AG20443 (cell line): ENCODE measurements at regions not wholly inside any gene's neighbourhood (a gene's known extent, or its start where the extent isn't known, plus 50 kb on each side); places are given as distances from the start of the nearest gene placed in this dataset.
A peak's percentile ranks its signal among the peaks of the same experiment; 100 is the strongest.
"Not testable (repeated sequence)": the region's sequence is repeated elsewhere in the genome, so short reads cannot be mapped to it uniquely, and the experiment has no call there.

Experiments
- DNase-seq: peaks from one replicate; pipeline ENCODE4 v3.0.0; 2012; ENCODE audit warnings: low spot score, mixed read lengths

DNA sequence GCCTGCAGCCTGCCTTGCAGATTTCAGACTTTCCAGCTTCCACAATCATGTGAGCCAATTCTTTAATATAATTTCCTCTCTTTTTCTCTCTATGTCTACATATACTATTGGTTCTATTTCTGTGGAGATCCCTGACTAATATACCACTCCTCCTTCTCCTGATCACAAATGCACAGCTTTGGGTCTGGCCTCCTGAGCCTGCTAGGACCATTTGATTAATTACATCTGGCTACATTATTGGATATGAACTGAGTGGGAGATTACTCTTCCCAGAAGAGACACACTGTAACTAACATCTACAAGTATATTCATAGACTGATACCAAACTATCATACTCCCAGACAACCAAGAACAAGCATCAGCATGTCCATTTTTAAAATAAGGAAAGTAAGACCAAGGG is 188.9 kb upstream of the LMCD1 start:
- DNase-seq = no peak

DNA sequence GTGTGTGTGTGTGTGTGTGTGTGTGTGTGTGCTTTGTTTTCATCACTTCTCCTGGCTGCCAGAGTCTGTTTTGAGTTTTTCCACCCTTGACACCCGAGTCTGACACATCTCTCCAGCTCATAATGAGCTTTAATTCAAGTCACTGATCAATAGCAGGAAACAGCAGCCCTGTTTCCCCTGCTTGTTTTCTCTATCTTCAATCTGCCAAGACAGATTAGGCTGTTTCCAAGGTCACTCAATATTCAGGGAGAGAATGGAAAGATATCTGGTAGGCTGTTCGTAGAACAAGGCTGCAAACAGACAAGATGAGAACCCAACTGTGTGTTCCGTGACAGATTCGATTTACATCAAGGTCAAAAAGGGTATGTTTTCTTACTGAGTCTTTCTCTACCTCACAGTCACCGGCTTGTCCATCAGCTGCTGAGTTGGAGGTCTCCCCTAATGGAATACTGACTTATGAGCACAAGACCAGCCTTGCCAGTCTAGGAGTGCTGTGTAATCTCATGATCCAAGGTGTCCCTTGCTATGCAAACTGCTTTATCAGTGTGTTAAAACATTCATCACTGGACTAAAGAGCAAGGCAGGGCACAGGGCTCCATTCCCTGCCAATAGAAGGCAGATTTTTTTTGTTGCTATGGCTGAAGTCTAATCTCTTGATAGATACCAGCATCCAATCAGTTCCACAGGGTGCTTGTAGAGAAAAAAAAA is 187.9 kb upstream of the LMCD1 start:
- no peak for DNase-seq

DNA sequence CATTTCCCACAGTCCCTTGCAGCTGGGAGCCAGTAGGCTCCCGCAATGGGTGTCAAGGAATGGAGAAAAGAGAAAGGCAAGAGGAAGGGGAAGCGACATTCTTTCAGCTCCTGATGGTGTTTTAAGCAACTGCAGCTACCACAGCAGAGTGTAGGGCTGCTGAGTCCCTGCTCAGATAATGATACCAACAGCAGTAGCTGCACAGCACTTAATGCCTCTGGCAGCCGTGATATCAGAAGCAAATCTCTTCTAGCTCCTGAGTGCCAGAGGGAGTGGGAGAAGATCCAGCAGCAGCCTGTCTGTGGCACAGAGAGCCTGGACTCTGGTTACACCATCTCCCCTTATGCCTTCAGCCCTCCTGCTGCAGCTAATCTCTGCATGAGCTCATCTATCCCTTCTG is 186.1 kb upstream of the LMCD1 start:
- not testable (repeated sequence) for DNase-seq

DNA sequence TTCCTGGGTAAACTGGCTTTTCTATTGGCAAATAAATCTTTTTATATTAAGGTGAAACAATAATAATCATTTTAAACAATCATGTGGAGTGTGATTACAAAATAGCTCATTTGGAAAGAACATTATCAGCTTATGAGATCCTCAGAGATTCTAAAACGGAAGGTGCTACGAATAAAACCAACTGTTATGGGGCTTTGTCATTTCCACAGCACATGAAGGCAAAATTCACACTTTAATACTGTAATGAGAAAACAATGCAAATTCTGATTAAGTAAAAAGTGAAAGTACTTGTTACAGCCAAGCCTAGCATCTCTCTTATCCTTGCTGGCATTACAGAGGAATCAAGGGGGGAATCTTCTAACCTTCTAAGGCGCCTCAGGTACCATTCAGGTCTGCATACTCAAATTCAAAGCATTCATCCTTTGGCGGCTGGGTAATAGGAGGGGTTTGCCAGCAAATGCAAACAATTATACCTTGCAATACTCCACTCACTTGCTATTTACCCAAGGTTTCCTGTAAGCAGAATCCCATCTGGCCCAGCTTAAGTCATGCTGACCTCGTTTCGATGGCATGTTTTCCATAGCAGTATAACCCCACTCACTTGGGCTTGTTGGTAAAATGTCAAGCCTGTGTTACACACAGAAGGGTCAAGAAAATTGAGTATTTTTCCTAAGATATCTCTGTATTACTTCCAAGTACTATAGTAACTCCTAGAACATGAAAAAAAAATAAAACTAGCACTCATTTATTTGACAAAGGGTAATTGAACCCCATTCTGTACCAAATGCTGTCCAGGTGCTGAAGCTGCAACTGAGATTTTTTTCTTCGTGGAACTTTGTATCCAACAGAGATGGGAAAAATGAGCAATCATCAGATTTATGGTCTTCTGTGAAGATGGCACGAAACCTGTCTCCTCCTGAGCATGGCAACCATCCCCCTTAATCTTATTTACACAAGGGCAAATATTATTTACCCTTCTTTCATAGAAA is 183.7 kb upstream of the LMCD1 start:
- DNase-seq = peak; percentile 38

DNA sequence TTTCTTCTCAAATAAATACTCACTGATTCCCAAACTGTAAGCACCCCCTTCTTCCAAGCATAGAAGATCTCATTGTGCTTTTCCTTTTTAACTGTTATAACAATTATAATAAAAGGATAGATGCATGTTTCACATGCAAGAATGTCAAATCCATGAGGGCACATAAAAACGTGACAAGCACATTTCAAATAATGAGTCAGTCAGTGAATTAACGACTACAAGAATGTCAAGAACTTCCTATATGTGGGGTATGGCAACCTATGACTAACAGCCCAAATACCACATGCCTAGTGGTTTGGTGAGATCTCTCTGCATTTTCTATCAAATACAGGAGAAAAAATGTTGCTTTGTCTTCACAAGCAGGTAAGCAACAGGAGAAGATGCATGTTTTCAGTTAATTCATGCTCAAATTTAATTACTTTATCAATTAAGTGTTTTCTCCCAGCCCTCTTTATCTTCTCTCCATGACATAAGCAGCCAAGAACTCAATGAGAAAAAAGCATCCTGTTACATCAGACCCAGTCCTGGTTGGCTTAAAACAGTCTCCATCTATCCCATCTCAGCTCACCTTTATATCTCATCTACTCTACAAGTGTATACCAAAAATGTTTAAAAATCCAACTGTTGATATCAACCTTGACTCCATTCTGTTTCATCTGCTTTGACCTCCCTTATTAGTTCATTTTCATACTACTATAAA is 181.5 kb upstream of the LMCD1 start:
- DNase-seq = peak; percentile 73

DNA sequence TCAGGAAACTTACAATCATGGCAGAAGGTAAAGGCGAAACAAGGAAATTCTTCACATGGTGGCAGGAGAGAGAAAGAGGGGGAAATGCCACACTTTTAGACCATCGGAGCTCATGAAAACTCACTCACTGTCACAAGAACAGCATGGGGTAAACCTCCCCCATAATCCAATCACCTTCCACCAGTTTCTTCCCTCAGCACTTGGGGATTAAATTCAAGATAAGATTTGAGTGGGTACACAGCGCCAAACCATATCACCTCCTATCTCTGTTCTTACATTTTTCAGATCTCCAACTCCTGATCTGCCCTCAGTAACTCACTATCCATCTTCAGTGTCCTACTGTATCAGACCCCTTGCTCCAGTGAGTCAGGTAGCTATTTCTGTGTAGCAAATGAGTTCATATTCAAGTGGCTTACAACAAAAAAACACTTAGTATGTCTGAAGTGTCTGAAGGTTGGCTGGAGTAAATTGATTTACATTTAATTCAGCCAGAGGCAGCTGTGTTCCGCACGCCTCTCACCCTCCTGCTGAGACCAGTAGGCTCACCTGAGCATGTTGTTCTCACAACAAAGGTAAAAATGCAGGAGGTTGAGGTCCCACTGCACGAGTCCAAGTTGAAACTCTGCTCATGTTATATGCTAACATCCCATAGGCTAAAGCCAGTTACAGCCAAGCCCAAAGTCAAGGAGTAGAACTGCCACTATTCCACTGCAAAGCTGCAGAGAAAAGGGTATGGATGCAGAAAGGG is 180.7 kb upstream of the LMCD1 start:
- DNase-seq = no peak

DNA sequence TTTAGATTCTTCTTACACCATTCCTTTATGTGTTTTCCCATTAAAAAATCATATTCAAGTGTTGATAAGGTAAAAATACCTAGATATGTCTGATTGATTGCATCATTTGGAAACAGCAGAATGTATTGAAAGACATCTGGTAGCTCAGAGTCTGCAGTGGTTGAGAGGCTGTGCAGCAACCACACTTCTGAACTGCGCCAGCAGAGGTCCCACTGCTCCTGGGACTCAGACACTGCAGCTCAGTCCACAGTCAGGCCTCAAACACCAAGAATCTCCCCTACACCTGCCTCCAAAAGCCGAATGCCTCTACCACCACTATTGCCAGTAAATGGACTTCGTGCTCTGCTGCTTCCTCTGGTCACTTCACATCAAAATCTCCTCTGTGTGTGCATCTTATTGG is 176.9 kb upstream of the LMCD1 start:
- peak; percentile 77 for DNase-seq

DNA sequence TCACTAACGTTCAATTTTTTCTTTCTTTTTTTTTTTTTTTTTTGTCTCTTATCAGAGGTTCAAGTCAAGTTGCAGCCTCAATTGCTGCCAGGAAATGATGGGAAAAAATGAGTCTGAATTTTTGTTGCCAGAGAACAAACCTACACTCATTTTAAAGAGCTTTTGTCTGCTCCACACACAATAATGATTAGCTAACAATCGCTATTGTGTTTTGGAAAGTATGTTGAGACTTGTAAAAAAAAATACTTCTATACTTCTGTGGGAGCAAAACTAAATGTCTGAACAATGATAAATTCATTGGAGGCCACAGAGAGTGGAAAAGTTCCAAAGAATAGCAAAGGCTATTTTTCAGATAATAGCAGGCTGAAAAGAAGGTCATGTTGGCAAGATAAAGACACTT is 176.3 kb upstream of the LMCD1 start:
- no peak for DNase-seq

DNA sequence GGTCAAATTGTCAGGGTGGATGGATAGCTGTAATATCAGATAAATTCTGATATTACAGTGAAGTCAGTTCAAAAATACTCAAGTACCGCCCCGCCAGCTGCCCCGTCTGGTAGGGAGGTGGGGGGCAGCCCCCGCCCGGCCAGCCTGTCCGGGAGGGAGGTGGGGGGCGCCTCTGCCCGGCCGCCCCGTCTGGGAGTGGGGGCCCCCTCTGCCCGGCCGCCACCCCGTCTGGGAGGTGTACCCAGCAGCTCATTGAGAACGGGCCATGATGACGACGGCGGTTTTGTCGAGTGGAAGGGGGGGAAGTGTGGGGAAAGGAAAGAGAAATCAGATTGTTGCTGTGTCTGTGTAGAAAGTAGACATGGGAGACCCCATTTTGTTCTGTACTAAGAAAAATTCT is 175.8 kb upstream of the LMCD1 start:
- not testable (repeated sequence) for DNase-seq

DNA sequence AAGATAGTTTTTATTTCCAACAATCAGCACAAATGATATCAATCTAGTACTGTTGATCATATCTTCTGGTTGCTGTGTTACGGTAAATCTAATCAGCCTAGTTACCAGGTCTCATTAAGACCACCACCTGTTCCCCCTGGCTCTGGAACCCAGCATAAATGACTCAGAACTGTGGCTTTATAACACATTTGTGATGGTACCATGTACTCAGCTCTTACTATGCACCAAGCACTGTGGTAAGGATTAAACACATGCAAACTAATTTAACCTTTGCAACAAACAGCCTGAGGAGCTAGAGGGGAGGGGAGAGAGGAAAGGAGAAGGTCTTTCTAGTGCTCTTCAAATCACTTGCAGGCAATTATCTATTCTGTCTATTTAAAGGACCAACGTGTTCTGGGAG is 173.9 kb upstream of the LMCD1 start:
- DNase-seq = no peak

DNA sequence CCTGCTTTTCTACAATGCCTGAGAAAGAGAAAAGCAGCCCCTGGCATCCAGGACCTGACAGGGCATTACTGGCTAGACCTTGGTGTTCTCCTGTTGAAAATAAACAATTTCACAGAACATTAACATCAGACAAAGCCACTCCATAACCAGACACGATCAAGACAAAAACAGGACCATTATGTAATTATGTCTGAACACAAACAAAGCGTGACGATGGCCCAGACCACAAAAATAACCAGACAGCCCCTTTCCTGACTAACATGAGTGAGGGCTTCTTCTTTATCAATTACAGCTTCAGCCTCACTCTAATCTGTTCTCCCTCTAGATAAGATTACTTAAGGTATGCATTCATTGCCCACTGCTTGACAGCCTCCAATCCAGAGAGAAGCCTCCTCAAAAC is 172.7 kb upstream of the LMCD1 start:
- no peak for DNase-seq

DNA sequence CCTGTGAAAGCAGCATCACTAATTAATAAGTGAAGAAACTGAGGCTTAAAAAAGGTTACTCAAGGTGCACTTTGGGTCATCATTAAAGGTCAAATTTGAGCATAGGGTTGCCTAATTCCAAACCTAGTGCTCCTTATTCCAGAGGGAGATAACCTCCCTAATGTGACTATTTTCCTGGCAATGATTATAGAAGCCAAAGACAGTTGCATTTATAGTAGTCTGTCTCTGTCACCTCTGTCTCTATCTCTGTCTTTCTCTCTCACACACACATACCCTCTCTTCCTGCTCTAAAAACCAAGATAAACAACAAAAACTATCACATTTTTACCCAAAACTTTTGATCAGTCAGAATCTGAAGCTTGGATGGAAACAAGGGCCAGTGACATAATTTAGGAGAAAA is 172.0 kb upstream of the LMCD1 start:
- DNase-seq = no peak

DNA sequence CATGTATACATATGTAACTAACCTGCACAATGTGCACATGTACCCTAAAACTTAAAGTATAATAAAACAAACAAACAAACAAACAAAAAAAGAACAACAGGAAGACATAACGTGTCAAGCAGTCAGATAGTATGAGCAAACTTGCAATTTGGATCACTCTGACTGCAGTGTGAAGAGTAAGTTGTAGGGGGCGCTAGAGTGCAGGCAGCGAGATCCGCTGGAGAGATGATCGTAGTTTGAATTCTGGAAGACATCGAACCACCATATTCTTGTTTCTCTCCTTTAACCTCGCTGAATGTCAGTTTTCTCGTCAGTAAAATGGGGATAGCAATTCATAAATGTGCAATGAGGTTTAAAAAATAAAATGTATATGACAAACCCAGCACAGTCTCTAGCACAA is 165.2 kb upstream of the LMCD1 start:
- no peak for DNase-seq

DNA sequence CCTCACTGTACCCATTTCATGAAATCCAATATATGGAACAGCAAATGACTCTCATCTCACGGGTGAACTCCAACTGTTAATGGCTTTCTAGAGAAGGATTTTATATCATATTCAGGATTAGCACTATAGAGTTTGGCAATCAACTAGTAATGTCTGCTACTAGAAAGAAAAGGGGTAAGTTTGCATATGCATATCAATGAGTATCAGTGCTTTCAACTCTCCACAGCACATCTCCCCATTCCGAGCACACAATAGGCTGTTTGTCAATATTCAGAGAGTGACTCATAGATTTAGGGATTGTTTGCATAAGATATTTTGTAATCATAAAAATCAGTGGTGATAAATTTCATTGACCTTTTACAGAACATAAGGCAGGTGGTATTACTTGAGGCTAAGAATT is 163.2 kb upstream of the LMCD1 start:
- no peak for DNase-seq

DNA sequence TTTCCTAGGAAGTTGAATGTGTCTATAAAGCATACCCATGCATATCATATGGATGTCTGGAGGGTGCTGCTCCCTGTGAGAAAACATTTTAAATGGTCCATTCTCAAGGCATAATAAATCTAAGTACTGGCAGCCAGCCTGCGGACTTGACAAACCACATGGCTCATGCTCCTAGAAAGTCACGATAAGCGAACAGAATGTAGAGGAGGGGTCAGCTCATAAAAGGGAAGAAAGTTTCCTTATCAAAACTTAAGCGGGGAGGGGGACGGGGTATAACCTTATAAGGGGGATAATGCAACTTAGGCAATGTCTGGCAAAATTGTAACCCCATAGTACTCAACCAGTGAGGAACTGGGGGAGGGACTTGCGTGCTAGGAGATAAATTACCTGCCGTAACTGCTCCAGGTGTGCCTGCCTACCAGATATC is 159.8 kb upstream of the LMCD1 start:
- DNase-seq = no peak

DNA sequence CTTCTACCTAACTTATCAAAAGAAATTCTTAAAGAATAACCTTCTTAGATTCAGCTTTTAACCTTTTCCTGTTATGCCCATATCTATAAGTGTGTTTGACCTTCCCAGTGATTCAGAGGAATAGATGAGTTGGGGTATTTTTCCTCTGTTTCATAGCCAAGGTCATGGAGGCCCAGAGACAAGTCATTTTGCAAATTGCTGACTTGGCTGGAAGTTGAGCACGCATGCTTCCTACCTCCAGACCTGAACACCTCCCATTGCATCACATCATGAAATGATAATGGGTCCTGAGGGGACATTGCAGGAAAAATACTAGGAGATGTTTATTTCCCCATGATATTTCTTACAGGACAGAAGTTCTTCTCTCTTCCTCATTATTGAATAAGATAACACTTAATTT is 158.6 kb upstream of the LMCD1 start:
- DNase-seq = no peak

DNA sequence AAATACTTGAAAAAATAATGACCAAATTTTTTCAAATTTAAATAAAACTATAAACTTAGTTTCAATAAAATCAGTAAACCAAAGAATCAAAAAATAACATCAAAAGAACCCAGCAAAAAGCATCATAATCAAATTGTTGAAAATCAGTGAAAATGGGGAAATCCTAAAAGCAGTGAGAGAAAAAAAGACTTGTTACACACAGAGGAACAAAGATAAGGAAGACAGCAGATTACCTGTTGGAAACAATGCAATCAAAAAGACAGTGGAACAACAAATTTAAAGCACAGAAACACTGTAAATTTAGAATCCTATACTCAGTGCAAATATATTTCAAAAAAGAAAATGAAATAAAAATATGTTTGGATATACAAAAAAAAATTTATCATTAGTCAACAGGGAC is 156.2 kb upstream of the LMCD1 start:
- no peak for DNase-seq

DNA sequence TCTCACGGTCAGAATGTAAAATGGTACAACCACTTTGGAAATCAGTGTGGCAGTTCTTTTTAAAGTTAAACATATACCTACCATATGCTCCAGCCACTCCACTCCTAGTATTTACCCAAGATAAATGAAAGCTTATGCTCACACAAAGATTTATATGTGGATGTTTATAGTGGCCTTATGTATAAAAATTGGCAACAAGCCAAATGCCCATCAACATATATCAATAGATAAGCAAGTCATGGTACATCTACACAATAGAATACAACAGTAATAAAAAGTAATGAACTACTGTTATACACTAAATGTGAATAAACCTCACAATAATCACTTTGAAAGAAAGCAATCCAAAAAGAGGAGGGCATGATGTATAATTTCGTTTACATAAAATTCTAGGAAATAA is 153.5 kb upstream of the LMCD1 start:
- no peak for DNase-seq

DNA sequence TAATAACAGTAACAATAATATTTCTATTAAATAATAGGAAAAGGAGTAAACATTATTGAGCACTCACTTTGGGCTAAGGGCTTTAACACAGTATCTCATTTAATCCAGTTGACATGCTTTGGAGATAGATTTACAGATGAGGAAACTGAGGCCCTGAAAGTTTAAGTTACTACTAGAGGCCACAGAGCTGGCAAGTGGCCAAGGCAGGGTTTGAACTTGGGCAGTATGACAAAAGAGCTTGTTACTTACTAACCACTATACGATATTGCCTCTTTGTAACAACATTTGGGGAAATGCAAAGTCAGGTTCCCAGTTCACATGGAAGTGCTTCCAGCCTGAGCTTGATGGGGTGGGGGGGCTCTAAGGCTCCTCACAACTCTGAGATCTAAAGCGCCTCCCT is 149.1 kb upstream of the LMCD1 start:
- DNase-seq = no peak

DNA sequence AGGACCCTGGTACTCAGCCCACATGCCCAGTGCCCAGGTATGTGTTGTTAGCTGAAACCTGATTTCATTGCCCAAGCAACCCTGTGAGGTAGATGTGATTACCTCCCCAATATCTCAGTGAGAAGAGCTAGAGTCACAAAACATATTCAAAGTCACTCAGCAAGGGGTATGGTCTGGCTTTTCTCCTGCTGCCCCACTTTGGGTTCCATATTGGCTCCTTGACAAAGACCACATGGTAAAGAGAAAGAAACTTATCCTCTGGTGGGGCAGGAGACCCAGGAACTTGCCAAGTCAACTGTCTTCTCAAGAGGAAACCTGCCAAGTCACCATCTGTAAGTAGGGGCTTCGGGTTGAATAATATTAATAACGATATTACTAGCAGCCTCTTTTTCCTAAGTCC is 148.3 kb upstream of the LMCD1 start:
- no peak for DNase-seq

DNA sequence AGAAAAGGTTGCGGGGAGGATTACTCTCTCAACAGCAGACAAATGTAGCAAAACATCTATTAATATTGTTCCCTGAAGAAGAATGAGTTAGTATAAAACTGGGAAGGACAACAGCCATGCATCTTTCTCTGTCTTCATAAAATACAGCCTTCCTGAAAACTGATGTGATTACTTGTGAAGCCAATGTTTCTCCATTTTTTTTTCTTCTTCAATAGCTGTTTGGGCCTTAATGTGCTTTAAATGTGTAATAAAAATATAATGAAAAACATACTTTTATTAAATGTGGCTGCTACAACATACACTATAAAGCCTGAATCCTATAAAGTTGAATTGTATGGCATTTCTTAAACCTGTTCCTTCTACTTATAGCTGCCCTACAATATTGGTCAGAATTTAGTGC is 146.3 kb upstream of the LMCD1 start:
- no peak for DNase-seq

DNA sequence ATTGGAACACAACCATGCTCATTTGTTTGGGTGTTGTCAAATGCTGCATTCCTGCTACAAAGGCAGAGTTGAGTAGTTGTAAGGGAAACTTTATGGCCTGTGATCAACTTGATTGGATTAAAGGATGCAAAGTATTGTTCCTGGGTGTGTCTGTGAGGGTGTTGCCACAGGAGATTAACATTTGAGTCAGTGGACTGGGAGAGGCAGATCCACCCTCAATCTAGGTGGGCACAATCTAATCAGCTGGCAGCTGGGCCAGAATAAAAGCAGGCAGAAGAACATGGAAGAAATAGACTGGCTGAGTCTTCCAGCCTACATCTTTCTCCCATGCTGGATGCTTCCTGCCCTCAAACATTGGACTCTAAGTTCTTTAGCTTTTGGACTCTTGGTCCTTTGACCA is 145.6 kb upstream of the LMCD1 start:
- not testable (repeated sequence) for DNase-seq
